HEK293 (cell line): ENCODE measurements at regions not wholly inside any gene's neighbourhood (a gene's known extent, or its start where the extent isn't known, plus 50 kb on each side); places are given as distances from the start of the nearest gene placed in this dataset.

ENCODE experiments used
- CTCF ChIA-PET: fragments of 350-600 bp; formaldehyde crosslinking; extraction: SDS; loops from one replicate; lab custom pipeline; 2021; ENCODE audit warnings: antibody characterized with exemption; lab: Yijun Ruan, JAX
- POLR2A ChIA-PET: fragments of 300-600 bp; formaldehyde crosslinking; extraction: SDS; loops from one replicate; lab custom pipeline; 2020; ENCODE audit warnings: antibody characterized with exemption, inconsistent platforms; lab: Yijun Ruan, JAX
- H3K27ac ChIP-seq: fragments of 200-500 bp; sonication (Bioruptor generic); 2 replicates; pipeline ENCODE4 v1.5.1; 2014; ENCODE audit warnings: low read depth, low read length, control low read depth, inconsistent platforms; ENCODE audit errors: extremely low read depth
- H3K36me3 ChIP-seq, 2 experiments: fragments of 200-500 bp in 1 of 2; sonication (Bioruptor generic) in 1 of 2; 1 replicate in 1 of 2; 2 replicates in 1 of 2; pipeline ENCODE4 v1.5.1; 2014 to 2017; ENCODE audit warnings: inconsistent platforms in 2 of 2, low read length in 2 of 2; ENCODE audit not compliant: control insufficient read depth in 2 of 2, insufficient read depth in 1 of 2
- H3K4me1 ChIP-seq: fragments of 200-500 bp; sonication (Bioruptor generic); 2 replicates; pipeline ENCODE4 v1.5.1; 2014; ENCODE audit warnings: mild to moderate bottlenecking, low read length, inconsistent platforms; ENCODE audit not compliant: control insufficient read depth, insufficient read depth
- H3K4me3 ChIP-seq: 2 replicates; pipeline ENCODE4 v1.5.1; 2011; ENCODE audit warnings: low read depth, mild to moderate bottlenecking, control low read depth, low read length, moderate library complexity
- H3K9me3 ChIP-seq: fragments of 200-500 bp; sonication (Bioruptor generic); 2 replicates; pipeline ENCODE4 v1.5.1; 2014; ENCODE audit warnings: low read depth, low read length, inconsistent platforms; ENCODE audit not compliant: control insufficient read depth, insufficient read depth
- GLI4 ChIP-seq: fragments of 450-650 bp; formaldehyde crosslinking; IDR thresholded peaks from 2 replicates; pipeline ENCODE4 v1.5.1; 2016; ENCODE audit warnings: missing biosample characterization, missing genetic modification characterization
- HOXD13 ChIP-seq: sonication (generic); formaldehyde crosslinking; IDR thresholded peaks from 2 replicates; pipeline ENCODE4 v1.8.0; 2022; ENCODE audit warnings: missing genetic modification reagents, borderline replicate concordance
- INSM2 ChIP-seq: fragments of 450-650 bp; formaldehyde crosslinking; IDR thresholded peaks from 2 replicates; pipeline ENCODE4 v1.5.1; 2016; ENCODE audit warnings: missing biosample characterization, missing genetic modification characterization
- MEIS1 ChIP-seq: sonication (generic); formaldehyde crosslinking; IDR thresholded peaks from 2 replicates; pipeline ENCODE4 v1.8.1; 2022; ENCODE audit warnings: missing genetic modification reagents, mild to moderate bottlenecking, borderline replicate concordance
- MZF1 ChIP-seq: fragments of 450-650 bp; formaldehyde crosslinking; IDR thresholded peaks from 2 replicates; pipeline ENCODE4 v1.5.1; 2017; ENCODE audit warnings: missing biosample characterization, missing genetic modification characterization, borderline replicate concordance
- OSR2 ChIP-seq: fragments of 450-650 bp; formaldehyde crosslinking; IDR thresholded peaks from 2 replicates; pipeline ENCODE4 v1.5.1; 2016; ENCODE audit warnings: missing biosample characterization, missing genetic modification characterization
- SP3 ChIP-seq: fragments of 450-650 bp; formaldehyde crosslinking; IDR thresholded peaks from 2 replicates; pipeline ENCODE4 v1.5.1; 2016; ENCODE audit warnings: missing biosample characterization, missing genetic modification characterization
- TCF7L2 ChIP-seq: IDR thresholded peaks from 2 replicates; pipeline ENCODE4 v1.6.1; 2011; ENCODE audit warnings: low read depth, mild to moderate bottlenecking, inconsistent platforms, low read length, moderate library complexity, borderline replicate concordance
- TRIM28 ChIP-seq: IDR thresholded peaks from 2 replicates; pipeline ENCODE4 v1.6.1; 2011; ENCODE audit warnings: low read length, control low read depth, borderline replicate concordance
- ZBTB1 ChIP-seq: fragments of 450-650 bp; formaldehyde crosslinking; IDR thresholded peaks from 2 replicates; pipeline ENCODE4 v1.5.1; 2016; ENCODE audit warnings: missing biosample characterization, missing genetic modification characterization
- ZBTB10 ChIP-seq: fragments of 450-650 bp; formaldehyde crosslinking; IDR thresholded peaks from 2 replicates; pipeline ENCODE4 v1.5.1; 2016; ENCODE audit warnings: missing biosample characterization, missing genetic modification characterization
- ZNF202 ChIP-seq: fragments of 450-650 bp; formaldehyde crosslinking; IDR thresholded peaks from 2 replicates; pipeline ENCODE4 v1.5.1; 2016; ENCODE audit warnings: missing biosample characterization, missing genetic modification characterization, borderline replicate concordance
- ZNF292 ChIP-seq: fragments of 450-650 bp; formaldehyde crosslinking; IDR thresholded peaks from 2 replicates; pipeline ENCODE4 v1.5.1; 2016; ENCODE audit warnings: low read depth, missing biosample characterization, missing genetic modification characterization, borderline replicate concordance
- ZNF404 ChIP-seq: fragments of 450-650 bp; formaldehyde crosslinking; IDR thresholded peaks from 2 replicates; pipeline ENCODE4 v1.5.1; 2017; ENCODE audit warnings: missing biosample characterization, missing genetic modification characterization
- ZNF449 ChIP-seq: fragments of 450-650 bp; formaldehyde crosslinking; IDR thresholded peaks from 2 replicates; pipeline ENCODE4 v1.5.1; 2017; ENCODE audit warnings: missing biosample characterization, mild to moderate bottlenecking, missing genetic modification characterization, moderate library complexity
- ZNF621 ChIP-seq: fragments of 450-650 bp; formaldehyde crosslinking; IDR thresholded peaks from 2 replicates; pipeline ENCODE4 v1.5.1; 2017; ENCODE audit warnings: missing biosample characterization, missing genetic modification characterization
- ZNF658 ChIP-seq: fragments of 450-650 bp; formaldehyde crosslinking; IDR thresholded peaks from 2 replicates; pipeline ENCODE4; 2016; ENCODE audit warnings: missing biosample characterization, missing genetic modification characterization
- ZSCAN16 ChIP-seq: fragments of 450-650 bp; formaldehyde crosslinking; IDR thresholded peaks from 2 replicates; pipeline ENCODE4 v1.5.1; 2016; ENCODE audit warnings: missing biosample characterization, missing genetic modification characterization
- TF ChIP-seq, protein P1 (sequence below): fragments of 450-650 bp; formaldehyde crosslinking; IDR thresholded peaks from 2 replicates; pipeline ENCODE4 v1.5.1; 2016; ENCODE audit warnings: missing biosample characterization, missing genetic modification characterization

- H3K9me3 ChIP-seq = no peaks in the 10 kb centered on the region
- TF ChIP-seq ZNF449 (no peak), ZBTB10 (tag by site-specific recombination) (no peak), HOXD13 (CRISPR knock-in tag) (no peak), OSR2 (no peak), TCF7L2 (no peak)
- CTCF ChIA-PET = no interaction called here
- H3K27ac ChIP-seq = no peak overlapping the region
- no peaks in the 10 kb centered on the region for H3K36me3 ChIP-seq
- H3K4me3 ChIP-seq = no peak overlapping the region
- POLR2A ChIA-PET = no interaction called here
- H3K4me1 ChIP-seq = no peaks in the 10 kb centered on the region
Observed at GRCh38 chr13:84243340-84243739, 361.1 kb upstream of the SLITRK1 start.

DNA sequence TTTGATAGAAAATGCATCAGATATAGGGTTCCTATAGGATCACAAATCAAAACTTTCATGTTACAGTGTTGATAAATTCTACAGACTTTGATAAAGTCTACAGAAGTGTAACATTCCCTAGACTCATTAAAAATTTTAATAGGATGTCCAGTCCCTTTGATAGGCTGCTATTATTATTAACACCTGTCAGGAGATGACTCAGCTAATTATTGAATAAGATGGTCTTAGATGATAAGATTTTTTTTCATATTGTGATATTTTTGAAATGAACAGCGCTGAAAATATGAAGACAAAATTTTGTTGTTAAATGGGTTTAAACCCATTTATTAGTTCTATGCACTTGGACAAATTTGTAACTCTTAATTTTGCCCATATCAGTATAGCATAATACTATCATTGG is 356.8 kb upstream of the SLITRK1 start:
- no peak for TF ChIP-seq TRIM28
- no peak for TF ChIP-seq ZNF404 (tag by site-specific recombination)
- no peak for TF ChIP-seq MEIS1 (CRISPR knock-in tag)
- TF ChIP-seq ZNF292 (tag by site-specific recombination) = no peak
- no peak for TF ChIP-seq ZSCAN16 (tag by site-specific recombination)
- TF ChIP-seq ZBTB1 = no peak
- TF ChIP-seq INSM2 (tag by site-specific recombination) = no peak
- TF ChIP-seq GLI4 (tag by site-specific recombination) = no peak
- TF ChIP-seq ZNF658 (tag by site-specific recombination) = no peak
- TF ChIP-seq MZF1 (tag by site-specific recombination) = no peak
- TF ChIP-seq ZNF202 (tag by site-specific recombination) = no peak
- TF ChIP-seq SP3 = no peak
- TF ChIP-seq ZNF621 (tag by site-specific recombination) = no peak
- TF ChIP-seq, protein P1, sequence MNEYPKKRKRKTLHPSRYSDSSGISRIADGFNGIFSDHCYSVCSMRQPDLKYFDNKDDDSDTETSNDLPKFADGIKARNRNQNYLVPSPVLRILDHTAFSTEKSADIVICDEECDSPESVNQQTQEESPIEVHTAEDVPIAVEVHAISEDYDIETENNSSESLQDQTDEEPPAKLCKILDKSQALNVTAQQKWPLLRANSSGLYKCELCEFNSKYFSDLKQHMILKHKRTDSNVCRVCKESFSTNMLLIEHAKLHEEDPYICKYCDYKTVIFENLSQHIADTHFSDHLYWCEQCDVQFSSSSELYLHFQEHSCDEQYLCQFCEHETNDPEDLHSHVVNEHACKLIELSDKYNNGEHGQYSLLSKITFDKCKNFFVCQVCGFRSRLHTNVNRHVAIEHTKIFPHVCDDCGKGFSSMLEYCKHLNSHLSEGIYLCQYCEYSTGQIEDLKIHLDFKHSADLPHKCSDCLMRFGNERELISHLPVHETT = no peak
- Histone ChIP-seq H3K4me1 (no peaks in the 10 kb centered on the region), H3K36me3 (no peaks in the 10 kb centered on the region), H3K27ac (no peak overlapping the region), H3K9me3 (no peaks in the 10 kb centered on the region), H3K4me3 (no peak overlapping the region)
- ChIA-PET POLR2A (no interaction called here), CTCF (no interaction called here)
